ENCODE measurements at regions not wholly inside any gene's neighbourhood (a gene's known extent, or its start where the extent isn't known, plus 50 kb on each side); places are given as distances from the start of the nearest gene placed in this dataset.

GRCh38 chr6:23994013-23994412 is 132.0 kb upstream of the NRSN1 start (continued):
- TF ChIP-seq ZNF518A (tag by site-specific recombination; conservative IDR thresholded peaks at IDR 0.05; ENCODE audit: low read depth) (peak; percentile 92), AEBP2 (tag by site-specific recombination; IDR thresholded peaks at IDR 0.05; ENCODE audit: borderline replicate concordance) (peak; percentile 78; the same call in 1 of the 2 replicates), GLI2 (tag by site-specific recombination; IDR thresholded peaks at IDR 0.05; ENCODE audit: borderline replicate concordance, low read depth) (peak; percentile 32; the same call in 1 of the 2 replicates), ZNF580 (tag by site-specific recombination; IDR thresholded peaks at IDR 0.05) (no peak), ZNF473 (tag by site-specific recombination; IDR thresholded peaks at IDR 0.05) (no peak), ZNF629 (tag by site-specific recombination; IDR thresholded peaks at IDR 0.05) (peak; percentile 67; the same call in 1 of the 2 replicates), OVOL3 (tag by site-specific recombination; IDR thresholded peaks at IDR 0.05) (no peak), ZNF510 (tag by site-specific recombination; IDR thresholded peaks at IDR 0.05; ENCODE audit: insufficient replicate concordance) (peak; percentile 86), ZNF23 (tag by site-specific recombination; IDR thresholded peaks at IDR 0.05; ENCODE audit: borderline replicate concordance) (no peak), TSHZ1 (tag by site-specific recombination; IDR thresholded peaks at IDR 0.05; ENCODE audit: borderline replicate concordance) (no peak; the same call in 1 of the 2 replicates), ZNF138 (tag by site-specific recombination; IDR thresholded peaks at IDR 0.05; ENCODE audit: borderline replicate concordance) (0 out of 2 replicates have a peak, but pooled peaks have one; percentile 30), ZNF18 (tag by site-specific recombination; IDR thresholded peaks at IDR 0.05) (0 out of 2 replicates have a peak, but pooled peaks have one; percentile 26), SP7 (tag by site-specific recombination; IDR thresholded peaks at IDR 0.05) (no peak), ZNF610 (tag by site-specific recombination; IDR thresholded peaks at IDR 0.05; ENCODE audit: borderline replicate concordance) (no peak), ZFP37 (tag by site-specific recombination; IDR thresholded peaks at IDR 0.05) (0 out of 2 replicates have a peak, but pooled peaks have one; percentile 61), ZNF596 (tag by site-specific recombination; IDR thresholded peaks at IDR 0.05) (no peak), ZNF521 (tag by site-specific recombination; IDR thresholded peaks at IDR 0.05) (no peak), ZNF654 (tag by site-specific recombination; IDR thresholded peaks at IDR 0.05; ENCODE audit: low read depth) (peak; percentile 38), ZNF140 (tag by site-specific recombination; IDR thresholded peaks at IDR 0.05) (peak; percentile 82), ZNF24 (tag by site-specific recombination; IDR thresholded peaks at IDR 0.05) (no peak), ZNF555 (tag by site-specific recombination; conservative IDR thresholded peaks at IDR 0.05) (peak; percentile 94), ZNF341 (tag by site-specific recombination; IDR thresholded peaks at IDR 0.05; ENCODE audit: low read depth) (peak; percentile 20; the same call in 1 of the 2 replicates), ZNF433 (tag by site-specific recombination; IDR thresholded peaks at IDR 0.05; ENCODE audit: low read depth) (peak; percentile 73), ZNF292 (tag by site-specific recombination; IDR thresholded peaks at IDR 0.05; ENCODE audit: borderline replicate concordance, low read depth) (peak; percentile 84; the same call in 1 of the 2 replicates), MZF1 (tag by site-specific recombination; IDR thresholded peaks at IDR 0.05; ENCODE audit: borderline replicate concordance) (no peak), ZNF394 (tag by site-specific recombination; IDR thresholded peaks at IDR 0.05; ENCODE audit: borderline replicate concordance) (peak; percentile 91), ZNF529 (tag by site-specific recombination; IDR thresholded peaks at IDR 0.05; ENCODE audit: insufficient replicate concordance) (peak; percentile 50)
